ENCODE measurements at regions not wholly inside any gene's neighbourhood (a gene's known extent, or its start where the extent isn't known, plus 50 kb on each side); places are given as distances from the start of the nearest gene placed in this dataset.

- DNase-seq, result no peak
Observed at GRCh38 chr2:220143336-220143735, 515.9 kb downstream of the SLC4A3 start.

- no peak for DNase-seq
Observed at GRCh38 chr2:220144411-220144810, 517.0 kb downstream of the SLC4A3 start.

- DNase-seq, result no peak
Observed at GRCh38 chr2:220147161-220148038, 520.0 kb downstream of the SLC4A3 start.

- no peak for DNase-seq
Observed at GRCh38 chr2:220148471-220149248, 521.2 kb downstream of the SLC4A3 start.

GRCh38 chr2:220151341-220151740 lies 523.9 kb downstream of the SLC4A3 start:
- DNase-seq, result no peak

- DNase-seq, result no peak
Observed at GRCh38 chr2:220152281-220152935, 525.0 kb downstream of the SLC4A3 start.

- DNase-seq, result no peak
Observed at GRCh38 chr2:220153118-220153517, 525.7 kb downstream of the SLC4A3 start.

GRCh38 chr2:220154304-220154703 lies 526.9 kb downstream of the SLC4A3 start:
- no peak for DNase-seq

- DNase-seq, result no peak
Observed at GRCh38 chr2:220157312-220157711, 529.9 kb downstream of the SLC4A3 start.

- DNase-seq, result no peak
Observed at GRCh38 chr2:220159738-220160137, 532.3 kb downstream of the SLC4A3 start.

- DNase-seq, result no peak
Observed at GRCh38 chr2:220162320-220162719, 534.9 kb downstream of the SLC4A3 start.

GRCh38 chr2:220163486-220163885 lies 536.1 kb downstream of the SLC4A3 start:
- DNase-seq, result no peak

GRCh38 chr2:220165401-220165800 lies 538.0 kb downstream of the SLC4A3 start:
- no peak for DNase-seq

- no peak for DNase-seq
Observed at GRCh38 chr2:220166616-220167015, 539.2 kb downstream of the SLC4A3 start.

- DNase-seq, result no peak
Observed at GRCh38 chr2:220167956-220168355, 540.5 kb downstream of the SLC4A3 start.

GRCh38 chr2:220168891-220169546 lies 541.6 kb downstream of the SLC4A3 start:
- DNase-seq, result no peak

- DNase-seq, result no peak
Observed at GRCh38 chr2:220174826-220175225, 547.4 kb downstream of the SLC4A3 start.

- no peak for DNase-seq
Observed at GRCh38 chr2:220175967-220176366, 548.5 kb downstream of the SLC4A3 start.

- no peak for DNase-seq
Observed at GRCh38 chr2:220178991-220179695, 551.7 kb downstream of the SLC4A3 start.

- no peak for DNase-seq
Observed at GRCh38 chr2:220181165-220181564, 553.7 kb downstream of the SLC4A3 start.

GRCh38 chr2:220182790-220183189 lies 555.4 kb downstream of the SLC4A3 start:
- DNase-seq, result no peak

GRCh38 chr2:220185766-220186305 lies 558.4 kb downstream of the SLC4A3 start:
- no peak for DNase-seq

All from CD4-positive, alpha-beta T cell treated with Interferon alpha-2 for 1 hour (primary cell).